ENCODE measurements at regions not wholly inside any gene's neighbourhood (a gene's known extent, or its start where the extent isn't known, plus 50 kb on each side); places are given as distances from the start of the nearest gene placed in this dataset.

DNA sequence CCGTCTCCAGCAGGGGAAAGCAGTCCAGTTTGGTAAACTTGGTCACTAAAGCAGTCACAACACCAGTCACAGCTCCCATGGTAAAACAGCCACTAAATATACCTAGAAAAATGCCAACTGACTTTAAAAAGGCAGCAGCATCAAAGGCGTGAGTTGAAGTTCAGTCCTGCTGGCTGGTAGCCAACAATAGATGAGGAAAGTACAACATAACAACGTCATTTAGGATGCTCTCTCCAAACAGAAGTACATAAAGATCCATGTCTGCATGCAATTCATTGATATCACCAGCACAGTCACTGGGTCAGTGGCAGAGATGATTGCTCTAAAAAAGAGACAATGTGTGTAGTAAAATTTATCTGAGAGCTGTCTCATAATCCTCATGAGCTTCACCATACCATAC lies 59.3 kb upstream of the TMPO start:
- no peak for DNase-seq

- DNase-seq = peak; percentile 54
Measured at GRCh38 chr12:98456576-98457573, 58.5 kb upstream of the TMPO start.

DNA sequence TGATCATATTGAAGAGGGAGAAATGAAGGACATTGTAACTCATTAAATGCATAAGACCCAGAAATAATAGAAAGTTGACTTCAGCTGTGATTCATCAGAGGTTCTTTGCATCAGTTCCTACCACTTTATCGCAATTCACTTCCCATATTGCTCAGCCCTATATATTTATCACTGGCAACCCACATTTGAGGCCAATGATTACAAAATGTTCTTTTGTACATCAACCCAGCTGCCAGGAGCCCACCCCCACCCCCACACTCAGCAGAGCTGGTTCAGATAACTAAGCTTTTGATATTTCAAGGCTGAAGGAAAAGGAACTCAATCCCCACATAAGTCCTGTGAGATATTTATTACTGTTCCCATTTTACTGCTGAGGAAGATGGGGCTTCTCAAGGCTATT lies 51.2 kb upstream of the TMPO start:
- DNase-seq = no peak

- no peak for DNase-seq
Measured at GRCh38 chr12:98465505-98465904, 49.9 kb upstream of the TMPO start.
